Esophagus muscularis mucosa (tissue), 4 donors: ENCODE measurements at regions not wholly inside any gene's neighbourhood (a gene's known extent, or its start where the extent isn't known, plus 50 kb on each side); places are given as distances from the start of the nearest gene placed in this dataset.

Experiments
- DNase-seq: peaks from one replicate; pipeline ENCODE4 v3.0.0-alpha.2; 2017; ENCODE audit errors: extremely low spot score
- H3K27ac ChIP-seq, 4 donors: fragments of 200-600 bp; sonication (generic); replicated peaks in 1 of 4; 1 replicate in 3 of 4; 2 replicates in 1 of 4; pipeline ENCODE4 v1.5.1; 2016 to 2019; ENCODE audit warnings: mild to moderate bottlenecking in 1 of 4
- H3K27me3 ChIP-seq, 4 donors: fragments of 200-600 bp; sonication (generic); one replicate each; pipeline versions ENCODE4 v1.5.1 to v1.6.0; 2016 to 2019
- H3K36me3 ChIP-seq, 4 donors: fragments of 200-600 bp; sonication (generic); one replicate each; pipeline ENCODE4 v1.5.1; 2016 to 2019
- H3K4me1 ChIP-seq, 4 donors: fragments of 200-600 bp; sonication (generic); one replicate each; pipeline ENCODE4 v1.5.1; 2016 to 2019
- H3K4me3 ChIP-seq, 4 donors: fragments of 200-600 bp; sonication (generic); 1 replicate in 2 of 4; 2 replicates in 2 of 4; pipeline ENCODE4 v1.5.1; 2016 to 2019; ENCODE audit warnings: mild to moderate bottlenecking in 4 of 4, moderate library complexity in 1 of 4
- H3K9me3 ChIP-seq, 4 donors: fragments of 200-600 bp; sonication (generic); 1 replicate in 3 of 4; 2 replicates in 1 of 4; pipeline ENCODE4 v1.5.1; 2016 to 2019
- CTCF ChIP-seq, 3 experiments: fragments of 200-600 bp in 2 of 3; fragments of 450-650 bp in 1 of 3; sonication (generic) in 2 of 3; IDR thresholded peaks; one replicate each; pipeline ENCODE4 v1.5.1; 2017 to 2019; ENCODE audit warnings: antibody characterized with exemption in 3 of 3, mild to moderate bottlenecking in 2 of 3, moderate library complexity in 1 of 3
- EP300 ChIP-seq: sonication (generic); formaldehyde crosslinking; IDR thresholded peaks from one replicate; pipeline ENCODE4 v1.6.1; 2017; ENCODE audit warnings: antibody characterized with exemption
- POLR2A ChIP-seq: fragments of 450-650 bp; IDR thresholded peaks from one replicate; pipeline ENCODE4 v1.6.1; 2017; ENCODE audit warnings: antibody characterized with exemption, moderate library complexity, mild to moderate bottlenecking, low read depth
- POLR2AphosphoS5 ChIP-seq, 2 donors: sonication (generic); formaldehyde crosslinking; IDR thresholded peaks; one replicate each; pipeline ENCODE4 v1.6.1; 2017; ENCODE audit warnings: antibody characterized with exemption in 2 of 2
- WGBS: methylation state at CpG from one replicate; pipeline ENCODE4 v1.1.5; 2018; 5-methylcytosine and 5-hydroxymethylcytosine counted together
- intact Hi-C: fragments of 100-400 bp; cut with DNase I; formaldehyde crosslinking; loops from one replicate; pipeline ENCODE4 v1.15.1; 2023

DNA sequence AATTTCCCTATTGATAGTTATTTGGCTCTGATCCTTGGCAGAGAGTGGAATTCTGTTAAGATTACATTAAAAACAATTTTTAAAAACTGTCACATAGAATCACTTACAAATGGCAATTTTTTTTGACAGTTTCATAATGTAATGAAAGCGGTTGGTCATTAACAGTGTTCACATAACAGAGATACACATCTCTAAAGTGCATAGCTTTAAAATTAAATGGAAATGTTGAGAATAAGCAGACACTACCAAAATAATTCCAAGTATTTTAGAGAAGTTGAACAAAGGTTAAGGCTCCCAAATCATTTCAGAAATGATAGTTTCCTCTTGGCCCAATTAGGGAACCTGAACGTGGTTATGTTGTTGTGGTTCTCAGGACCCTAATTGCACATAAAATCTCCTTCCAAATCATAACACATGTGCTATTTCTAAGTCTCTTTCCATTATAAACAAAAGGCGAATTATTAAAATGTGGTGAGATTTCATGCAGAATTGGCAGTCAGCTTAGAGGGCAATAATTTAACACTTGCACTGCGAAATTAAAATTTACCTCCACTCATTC, 528.9 kb upstream of the FZD8 start:
- no peak for TF ChIP-seq POLR2A
- TF ChIP-seq EP300, result no peak
- no peak for TF ChIP-seq CTCF (IDR thresholded peaks at IDR 0.05)
- no peak for TF ChIP-seq POLR2AphosphoS5 (IDR thresholded peaks at IDR 0.05)
- Histone ChIP-seq H3K4me1 (peaks cover 7 to 17% (median 15%) of the 10 kb centered on the region in 4 donors), H3K4me3 (no peak overlapping the region), H3K9me3 (no peaks in the 10 kb centered on the region), H3K27ac (no peak overlapping the region), H3K36me3 (no peaks in the 10 kb centered on the region), H3K27me3 (no peaks in the 10 kb centered on the region)
- WGBS, result 62% methylated on average over 4 of the region's 4 CpGs
- DNase-seq, result no peak
- intact Hi-C loops, result no loop called here

- TF ChIP-seq CTCF (IDR thresholded peaks at IDR 0.05) (no peak), EP300 (no peak), POLR2A (no peak), POLR2AphosphoS5 (IDR thresholded peaks at IDR 0.05) (no peak)
- H3K36me3 ChIP-seq, result no peaks in the 10 kb centered on the region
- no peaks in the 10 kb centered on the region for H3K9me3 ChIP-seq
- no peak overlapping the region for H3K4me3 ChIP-seq
- no peak for DNase-seq
- H3K4me1 ChIP-seq, result peaks cover 7 to 17% (median 15%) of the 10 kb centered on the region in 4 donors
- no peaks in the 10 kb centered on the region for H3K27me3 ChIP-seq
- intact Hi-C loops, result no loop called here
- WGBS, result 92% methylated on average over 2 of the region's 2 CpGs
- no peak overlapping the region for H3K27ac ChIP-seq
Measured at GRCh38 chr10:36170142-36170719, 528.1 kb upstream of the FZD8 start.

- DNase-seq, result no peak
- TF ChIP-seq EP300, result no peak
- TF ChIP-seq POLR2A, result no peak
- no peak for TF ChIP-seq POLR2AphosphoS5 (IDR thresholded peaks at IDR 0.05)
- TF ChIP-seq CTCF (IDR thresholded peaks at IDR 0.05), result no peak
- H3K9me3 ChIP-seq, result no peaks in the 10 kb centered on the region
Measured at GRCh38 chr10:36168777-36169176, 526.7 kb upstream of the FZD8 start.

GRCh38 chr10:36164556-36165504, 522.7 kb upstream of the FZD8 start:
- Histone ChIP-seq H3K27ac (no peak overlapping the region), H3K4me1 (no peaks in the 10 kb centered on the region), H3K36me3 (no peaks in the 10 kb centered on the region), H3K27me3 (no peaks in the 10 kb centered on the region), H3K9me3 (no peaks in the 10 kb centered on the region), H3K4me3 (no peak overlapping the region)
- TF ChIP-seq POLR2AphosphoS5 (IDR thresholded peaks at IDR 0.05), result no peak
- TF ChIP-seq CTCF (IDR thresholded peaks at IDR 0.05), result no peak
- no peak for TF ChIP-seq POLR2A
- TF ChIP-seq EP300, result no peak
- intact Hi-C loops, result no loop called here
- 90% methylated on average over 4 of the region's 4 CpGs for WGBS
- no peak for DNase-seq

More at GRCh38 chr10:36168777-36169176, 526.7 kb upstream of the FZD8 start:
- no peak overlapping the region for H3K27ac ChIP-seq
- peaks cover 7 to 17% (median 15%) of the 10 kb centered on the region in 4 donors for H3K4me1 ChIP-seq
- WGBS, result 95% methylated on average over 2 of the region's 2 CpGs
- H3K27me3 ChIP-seq, result no peaks in the 10 kb centered on the region
- H3K4me3 ChIP-seq, result no peak overlapping the region
- intact Hi-C loops, result no loop called here
- no peaks in the 10 kb centered on the region for H3K36me3 ChIP-seq
